H9 (cell line): ENCODE measurements at regions not wholly inside any gene's neighbourhood (a gene's known extent, or its start where the extent isn't known, plus 50 kb on each side); places are given as distances from the start of the nearest gene placed in this dataset.

Experiments
- DNase-seq: peaks from one replicate; pipeline ENCODE4 v3.0.0-alpha.2; 2017
- H2AFZ ChIP-seq: one replicate; pipeline ENCODE4 v1.6.1; 2013; ENCODE audit warnings: mild to moderate bottlenecking, low read length, control low read depth, moderate library complexity
- H2AK5ac ChIP-seq: 2 replicates; pipeline ENCODE4 v1.6.1; 2013; ENCODE audit warnings: low read length, control low read depth, mixed read lengths; ENCODE audit not compliant: insufficient read length
- H2BK120ac ChIP-seq: one replicate; pipeline ENCODE4 v1.6.1; 2013; ENCODE audit warnings: low read depth, mild to moderate bottlenecking, low read length, control low read depth, inconsistent platforms; ENCODE audit not compliant: poor library complexity, severe bottlenecking
- H2BK12ac ChIP-seq: 2 replicates; pipeline ENCODE4 v1.6.1; 2013; ENCODE audit warnings: low read length, control low read depth, mixed read lengths, low read depth; ENCODE audit not compliant: insufficient read length
- H2BK15ac ChIP-seq: 2 replicates; pipeline ENCODE4 v1.6.1; 2013; ENCODE audit warnings: low read depth, low read length, control low read depth
- H2BK20ac ChIP-seq: one replicate; pipeline ENCODE4 v1.6.1; 2013; ENCODE audit warnings: low read depth, mild to moderate bottlenecking, low read length, control low read depth, inconsistent platforms; ENCODE audit not compliant: poor library complexity, severe bottlenecking
- H2BK5ac ChIP-seq: 2 replicates; pipeline ENCODE4 v1.6.1; 2013; ENCODE audit warnings: low read length, control low read depth, mixed read lengths; ENCODE audit not compliant: insufficient read length
- H3K14ac ChIP-seq: 2 replicates; pipeline ENCODE4 v1.6.1; 2013; ENCODE audit warnings: low read length, control low read depth; ENCODE audit not compliant: insufficient read depth
- H3K18ac ChIP-seq: 2 replicates; pipeline ENCODE4 v1.6.1; 2013; ENCODE audit warnings: low read depth, mild to moderate bottlenecking, mixed read lengths, low read length, control low read depth; ENCODE audit not compliant: insufficient read length
- H3K23ac ChIP-seq: 2 replicates; pipeline ENCODE4 v1.6.1; 2013; ENCODE audit warnings: low read length, control low read depth, mixed read lengths, low read depth; ENCODE audit not compliant: insufficient read length
- H3K23me2 ChIP-seq: 2 replicates; pipeline ENCODE4 v1.6.1; 2013; ENCODE audit warnings: low read depth, mild to moderate bottlenecking, mixed read lengths, low read length, control low read depth; ENCODE audit not compliant: insufficient read length, poor library complexity, severe bottlenecking
- H3K27ac ChIP-seq: 2 replicates; pipeline ENCODE4 v1.5.1; 2013; ENCODE audit warnings: low read length, control low read depth, mixed read lengths, low read depth; ENCODE audit not compliant: insufficient read length
- H3K27me3 ChIP-seq: 2 replicates; pipeline ENCODE4 v1.6.1; 2013; ENCODE audit warnings: low read length, control low read depth, inconsistent platforms; ENCODE audit not compliant: insufficient read depth
- H3K4ac ChIP-seq: 2 replicates; pipeline ENCODE4 v1.6.1; 2013; ENCODE audit warnings: low read depth, mild to moderate bottlenecking, control low read depth, inconsistent platforms, low read length, moderate library complexity
- H3K4me1 ChIP-seq: 2 replicates; pipeline ENCODE4 v1.6.1; 2013; ENCODE audit warnings: low read length, control low read depth, inconsistent platforms; ENCODE audit not compliant: insufficient read depth
- H3K4me2 ChIP-seq: 2 replicates; pipeline ENCODE4 v1.6.1; 2013; ENCODE audit warnings: low read length, control low read depth, mixed read lengths; ENCODE audit not compliant: insufficient read length, insufficient read depth
- H3K56ac ChIP-seq: 2 replicates; pipeline ENCODE4 v1.6.1; 2013; ENCODE audit warnings: low read depth, mild to moderate bottlenecking, mixed read lengths, low read length, control low read depth; ENCODE audit not compliant: insufficient read length
- H3K79me1 ChIP-seq: 2 replicates; pipeline ENCODE4 v1.6.1; 2013; ENCODE audit warnings: low read depth, mild to moderate bottlenecking, moderate library complexity, low read length, control low read depth, inconsistent platforms; ENCODE audit not compliant: insufficient read depth, poor library complexity, severe bottlenecking
- H3K79me2 ChIP-seq: 2 replicates; pipeline ENCODE4 v1.6.1; 2013; ENCODE audit warnings: low read length, control low read depth, inconsistent platforms; ENCODE audit not compliant: insufficient read depth
- H3K9ac ChIP-seq: 2 replicates; pipeline ENCODE4 v1.6.1; 2013; ENCODE audit warnings: low read length, control low read depth, mixed read lengths; ENCODE audit not compliant: insufficient read length; ENCODE audit errors: extremely low read depth
- H3K9me3 ChIP-seq: one replicate; pipeline ENCODE4 v1.6.1; 2013; ENCODE audit warnings: low read depth, low read length, inconsistent platforms; ENCODE audit not compliant: control insufficient read depth
- H3T11ph ChIP-seq: one replicate; pipeline ENCODE4 v1.6.1; 2013; ENCODE audit warnings: mild to moderate bottlenecking, low read length, control low read depth, inconsistent platforms
- H4K20me1 ChIP-seq: one replicate; pipeline ENCODE4 v1.6.1; 2013; ENCODE audit not compliant: control insufficient read depth, insufficient read length, insufficient read depth
- H4K5ac ChIP-seq: 2 replicates; pipeline ENCODE4 v1.6.1; 2013; ENCODE audit warnings: low read depth, mild to moderate bottlenecking, mixed read lengths, low read length, control low read depth; ENCODE audit not compliant: insufficient read length
- H4K8ac ChIP-seq: replicated peaks from 2 replicates; pipeline ENCODE4 v1.6.1; 2013; ENCODE audit warnings: low read length, control low read depth, mixed read lengths, low read depth; ENCODE audit not compliant: insufficient read length
- H4K91ac ChIP-seq: 2 replicates; pipeline ENCODE4 v1.6.1; 2013; ENCODE audit warnings: low read depth, mild to moderate bottlenecking, moderate library complexity, mixed read lengths, low read length, control low read depth; ENCODE audit not compliant: insufficient read length
- H3K27ac Mint-ChIP-seq, 3 experiments: 2 replicates in 2 of 3; 3 replicates in 1 of 3; pipeline ENCODE4 v1.8.0; 2020 to 2021; ENCODE audit warnings: mixed read lengths in 3 of 3, mild to moderate bottlenecking in 1 of 3, moderate library complexity in 1 of 3
- H3K27me3 Mint-ChIP-seq: 2 replicates; pipeline ENCODE4 v1.8.0; 2021; ENCODE audit warnings: low read depth, mild to moderate bottlenecking, moderate library complexity, mixed read lengths
- H3K36me3 Mint-ChIP-seq, 3 experiments: 2 replicates in 2 of 3; 3 replicates in 1 of 3; pipeline ENCODE4 v1.8.0; 2020 to 2021; ENCODE audit warnings: low read depth in 3 of 3, mixed read lengths in 3 of 3; ENCODE audit not compliant: insufficient read depth in 1 of 3
- H3K4me1 Mint-ChIP-seq, 2 experiments: 2 replicates each; pipeline ENCODE4 v1.8.0; 2020; ENCODE audit warnings: mixed read lengths in 2 of 2
- H3K4me3 Mint-ChIP-seq, 2 experiments: 2 replicates in 1 of 2; 3 replicates in 1 of 2; pipeline ENCODE4 v1.8.0; 2020 to 2021; ENCODE audit warnings: mild to moderate bottlenecking in 2 of 2, mixed read lengths in 2 of 2, moderate library complexity in 1 of 2
- H3K9me3 Mint-ChIP-seq, 2 experiments: 2 replicates in 1 of 2; 3 replicates in 1 of 2; pipeline ENCODE4 v1.8.0; 2020; ENCODE audit warnings: mild to moderate bottlenecking in 2 of 2, mixed read lengths in 2 of 2, moderate library complexity in 1 of 2
- CTCF ChIP-seq: fragments of 200-600 bp; sonication (generic); conservative IDR thresholded peaks from 3 replicates; pipeline ENCODE4 v1.8.0; 2021; ENCODE audit warnings: antibody characterized with exemption, mild to moderate bottlenecking
- WGBS: extraction: QIAGEN DNeasy Blood & Tissue Kit; methylation state at CpG from one replicate; pipeline ENCODE4 v1.1.7; 2013; ENCODE audit warnings: missing lambda C conversion rate, low lambda C conversion rate, mixed read lengths; ENCODE audit not compliant: insufficient read length; ENCODE audit errors: extremely low coverage; 5-methylcytosine and 5-hydroxymethylcytosine counted together

- Histone ChIP-seq H3K23me2 (no peaks in the 10 kb centered on the region), H3K79me1 (no peaks in the 10 kb centered on the region), H3K56ac (no peak overlapping the region), H3K4ac (no peak overlapping the region), H3K27me3 (no peaks in the 10 kb centered on the region), H2BK5ac (no peak overlapping the region), H2AFZ (no peak overlapping the region), H3K4me2 (no peak overlapping the region), H3T11ph (no peak overlapping the region), H3K9me3 (no peaks in the 10 kb centered on the region), H3K14ac (no peak overlapping the region), H2BK120ac (no peak overlapping the region), H2AK5ac (no peak overlapping the region), H4K8ac (no peak overlapping the region), H3K23ac (no peak overlapping the region), H4K91ac (no peak overlapping the region), H4K20me1 (peaks cover 3% of the 10 kb centered on the region), H2BK20ac (no peak overlapping the region), H2BK12ac (no peak overlapping the region), H3K27ac (no peak overlapping the region), H3K4me1 (no peaks in the 10 kb centered on the region), H2BK15ac (no peak overlapping the region), H3K79me2 (no peaks in the 10 kb centered on the region), H4K5ac (no peak overlapping the region), H3K9ac (no peak overlapping the region), H3K18ac (no peak overlapping the region)
- peaks cover 11 to 15% of the 10 kb centered on the region in 2 experiments for H3K4me1 Mint-ChIP-seq
- H3K9me3 Mint-ChIP-seq: no peaks in the 10 kb centered on the region
- no peaks in the 10 kb centered on the region for H3K36me3 Mint-ChIP-seq
- H3K27me3 Mint-ChIP-seq: peaks cover 2% of the 10 kb centered on the region
- no peak overlapping the region for H3K27ac Mint-ChIP-seq
- H3K4me3 Mint-ChIP-seq: no peak overlapping the region
- WGBS: no CpG with 5 or more reads among the region's 8 CpGs
- no peak for DNase-seq
- no peak for TF ChIP-seq CTCF
Measured at GRCh38 chr3:159668990-159669476, 319.6 kb upstream of the IL12A start.
